ENCODE measurements at regions not wholly inside any gene's neighbourhood (a gene's known extent, or its start where the extent isn't known, plus 50 kb on each side); places are given as distances from the start of the nearest gene placed in this dataset.

DNA sequence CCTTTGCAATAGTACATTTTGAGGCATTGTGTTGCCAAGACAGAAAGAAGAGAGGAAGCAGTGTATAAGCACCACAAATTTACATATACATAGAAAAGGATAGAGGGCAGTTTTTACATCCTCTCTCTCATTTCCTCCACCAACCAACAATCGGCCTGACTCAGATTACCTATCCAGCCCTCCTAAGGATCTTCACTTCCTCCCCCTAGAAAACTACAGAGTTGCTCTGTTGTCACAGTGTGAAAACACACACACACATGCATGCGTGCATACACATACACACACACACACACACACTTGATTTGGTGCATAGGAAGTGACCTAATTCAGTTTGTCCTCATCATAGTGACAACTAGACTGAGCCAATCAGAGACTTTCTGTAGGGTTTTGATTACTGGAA, 98.8 kb upstream of the SPRY1 start:
- Histone ChIP-seq H3K36me3 (replicated peaks in 1 of 2) (no peaks in the 10 kb centered on the region), H3K27ac (no peak overlapping the region), H3K4me3 (no peak overlapping the region), H3K9me3 (replicated peaks in 1 of 3) (no peaks in the 10 kb centered on the region), H3K27me3 (no peaks in the 10 kb centered on the region), H3K4me1 (replicated peaks in 1 of 2) (no peaks in the 10 kb centered on the region)
- no peak for DNase-seq
- intact Hi-C loops (cut with DNase I) = no loop called here
- no peak for TF ChIP-seq POLR2A (IDR thresholded peaks at IDR 0.05)
- TF ChIP-seq, protein P1, sequence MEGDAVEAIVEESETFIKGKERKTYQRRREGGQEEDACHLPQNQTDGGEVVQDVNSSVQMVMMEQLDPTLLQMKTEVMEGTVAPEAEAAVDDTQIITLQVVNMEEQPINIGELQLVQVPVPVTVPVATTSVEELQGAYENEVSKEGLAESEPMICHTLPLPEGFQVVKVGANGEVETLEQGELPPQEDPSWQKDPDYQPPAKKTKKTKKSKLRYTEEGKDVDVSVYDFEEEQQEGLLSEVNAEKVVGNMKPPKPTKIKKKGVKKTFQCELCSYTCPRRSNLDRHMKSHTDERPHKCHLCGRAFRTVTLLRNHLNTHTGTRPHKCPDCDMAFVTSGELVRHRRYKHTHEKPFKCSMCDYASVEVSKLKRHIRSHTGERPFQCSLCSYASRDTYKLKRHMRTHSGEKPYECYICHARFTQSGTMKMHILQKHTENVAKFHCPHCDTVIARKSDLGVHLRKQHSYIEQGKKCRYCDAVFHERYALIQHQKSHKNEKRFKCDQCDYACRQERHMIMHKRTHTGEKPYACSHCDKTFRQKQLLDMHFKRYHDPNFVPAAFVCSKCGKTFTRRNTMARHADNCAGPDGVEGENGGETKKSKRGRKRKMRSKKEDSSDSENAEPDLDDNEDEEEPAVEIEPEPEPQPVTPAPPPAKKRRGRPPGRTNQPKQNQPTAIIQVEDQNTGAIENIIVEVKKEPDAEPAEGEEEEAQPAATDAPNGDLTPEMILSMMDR (IDR thresholded peaks at IDR 0.05) = no peak
- 73 to 94% (median 89%) methylated on average over 2 of the region's 2 CpGs for WGBS, 4 donors

DNA sequence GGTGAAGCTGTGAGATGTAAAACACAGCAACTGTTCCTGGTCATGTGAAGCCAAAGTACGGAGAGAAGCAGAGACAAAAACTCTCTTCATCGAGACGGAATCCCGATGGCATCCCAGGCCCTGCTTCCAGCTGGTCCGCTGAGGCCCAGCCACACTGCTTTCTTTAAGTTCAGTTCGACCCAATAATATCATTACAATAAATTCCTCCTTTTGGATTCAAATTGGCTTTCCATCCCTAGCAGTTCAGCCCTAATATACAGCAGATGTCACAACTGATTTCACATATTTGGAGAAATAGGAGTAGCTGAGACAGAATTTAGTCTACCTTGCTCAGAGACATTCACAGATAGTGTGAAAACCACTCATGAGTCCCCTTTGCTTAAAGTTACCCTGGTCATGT, 98.3 kb upstream of the SPRY1 start:
- no peaks in the 10 kb centered on the region for H3K36me3 ChIP-seq (replicated peaks in 1 of 2)
- intact Hi-C loops (cut with DNase I) = no loop called here
- H3K27ac ChIP-seq = no peak overlapping the region
- no peaks in the 10 kb centered on the region for H3K9me3 ChIP-seq (replicated peaks in 1 of 3)
- no peaks in the 10 kb centered on the region for H3K4me1 ChIP-seq (replicated peaks in 1 of 2)
- 94 to 98% (median 98%) methylated on average over 6 of the region's 6 CpGs for WGBS, 4 donors
- no peak overlapping the region for H3K4me3 ChIP-seq
- TF ChIP-seq POLR2A (IDR thresholded peaks at IDR 0.05) = no peak
- TF ChIP-seq, protein P1 (IDR thresholded peaks at IDR 0.05) = no peak
- H3K27me3 ChIP-seq = no peaks in the 10 kb centered on the region
- DNase-seq = no peak

DNA sequence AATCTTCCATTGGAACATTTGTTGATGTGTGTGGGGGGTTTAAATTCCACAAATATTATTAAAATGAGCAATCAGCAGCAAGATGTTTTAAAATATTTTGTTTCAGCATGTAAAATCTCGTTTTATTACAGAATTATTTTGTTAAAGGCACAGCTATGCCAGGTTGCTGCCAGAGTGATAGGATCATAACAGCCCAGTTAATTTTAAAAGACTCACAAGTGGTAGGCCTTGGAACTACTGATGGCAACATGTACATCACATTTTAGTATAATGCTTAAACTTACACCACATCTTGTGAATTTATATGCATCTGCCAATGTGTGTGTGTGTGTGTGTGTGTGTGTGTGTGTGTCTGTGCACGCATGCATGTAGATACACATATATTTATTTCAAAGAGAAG, 97.8 kb upstream of the SPRY1 start:
- Histone ChIP-seq H3K9me3 (replicated peaks in 1 of 3) (no peaks in the 10 kb centered on the region), H3K27me3 (no peaks in the 10 kb centered on the region), H3K36me3 (replicated peaks in 1 of 2) (no peaks in the 10 kb centered on the region), H3K4me3 (no peak overlapping the region), H3K4me1 (replicated peaks in 1 of 2) (no peaks in the 10 kb centered on the region), H3K27ac (peak overlapping the region in 1 of 5 donors; percentile 64)
- TF ChIP-seq, protein P1 (IDR thresholded peaks at IDR 0.05) = no peak
- no peak for TF ChIP-seq POLR2A (IDR thresholded peaks at IDR 0.05)
- intact Hi-C loops (cut with DNase I) = no loop called here
- no peak for DNase-seq
- 75 to 89% (median 82%) methylated on average over 2 of the region's 2 CpGs for WGBS, 4 donors

DNA sequence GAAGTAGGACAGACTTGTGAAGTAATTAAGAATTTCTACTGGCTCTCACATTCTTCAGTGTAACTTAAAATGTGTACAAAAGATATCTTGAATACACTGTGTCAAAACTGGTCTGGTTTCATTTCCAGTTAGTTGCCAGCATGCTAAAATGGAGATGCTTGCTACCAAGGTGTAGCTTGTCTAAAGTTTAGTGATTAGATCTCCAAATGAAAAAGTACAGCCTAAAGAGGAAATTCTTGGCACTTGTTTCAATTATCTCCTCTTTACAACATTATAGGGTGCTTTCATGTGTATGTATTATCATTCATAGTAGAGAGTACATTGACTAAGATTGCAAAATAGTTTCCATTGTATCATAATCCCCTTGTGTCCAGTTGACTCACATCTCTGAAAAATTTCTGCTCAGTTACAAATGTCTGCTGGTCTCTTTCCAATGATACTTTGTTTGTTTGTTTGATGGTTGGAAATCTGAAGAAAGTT, 97.3 kb upstream of the SPRY1 start:
- H3K27ac ChIP-seq = peak overlapping the region in 1 of 5 donors; percentile 64
- no peaks in the 10 kb centered on the region for H3K4me1 ChIP-seq (replicated peaks in 1 of 2)
- TF ChIP-seq, protein P1 (IDR thresholded peaks at IDR 0.05) = no peak
- TF ChIP-seq POLR2A (IDR thresholded peaks at IDR 0.05) = no peak
- no peaks in the 10 kb centered on the region for H3K27me3 ChIP-seq
- H3K9me3 ChIP-seq (replicated peaks in 1 of 3) = no peaks in the 10 kb centered on the region
- H3K4me3 ChIP-seq = no peak overlapping the region
- H3K36me3 ChIP-seq (replicated peaks in 1 of 2) = no peaks in the 10 kb centered on the region
- intact Hi-C loops (cut with DNase I) = no loop called here
- no peak for DNase-seq

All from adrenal gland (tissue), 9 donors.